ENCODE measurements at regions not wholly inside any gene's neighbourhood (a gene's known extent, or its start where the extent isn't known, plus 50 kb on each side); places are given as distances from the start of the nearest gene placed in this dataset.
"Not testable (repeated sequence)": the region's sequence is repeated elsewhere in the genome, so short reads cannot be mapped to it uniquely, and the experiment has no call there.

- POLR2A ChIA-PET, result no interaction called here
- CTCF ChIA-PET, result no interaction called here
Observed at GRCh38 chr3:139129892-139130291, 85.2 kb upstream of the PRR23C start.

GRCh38 chr3:139130390-139131140 is 85.9 kb upstream of the PRR23C start:
- POLR2A ChIA-PET, result no interaction called here
- CTCF ChIA-PET, result no interaction called here

DNA sequence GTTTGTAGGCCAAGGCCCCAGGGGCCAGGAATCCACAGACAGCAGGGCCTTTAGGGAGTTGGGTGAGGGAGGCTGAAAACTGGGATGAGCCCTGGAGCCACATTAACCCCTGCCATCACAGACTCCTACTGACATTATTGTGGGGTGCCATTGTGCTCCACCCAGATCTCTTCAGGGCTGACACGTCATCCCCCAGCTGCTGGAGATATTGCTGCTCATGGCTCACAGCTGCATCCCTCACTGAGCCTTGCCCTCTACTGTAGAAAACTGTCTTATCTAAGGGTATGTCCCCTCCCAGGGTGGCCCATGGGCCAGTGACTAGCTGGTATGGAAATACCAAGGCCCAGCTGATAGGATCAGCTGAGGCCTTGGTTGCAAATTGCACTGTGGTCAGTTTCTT is 87.3 kb upstream of the PRR23C start:
- POLR2A ChIA-PET, result no interaction called here
- CTCF ChIA-PET, result no interaction called here

- CTCF ChIA-PET, result no interaction called here
- POLR2A ChIA-PET, result no interaction called here
Observed at GRCh38 chr3:139132976-139133375, 88.3 kb upstream of the PRR23C start.

DNA sequence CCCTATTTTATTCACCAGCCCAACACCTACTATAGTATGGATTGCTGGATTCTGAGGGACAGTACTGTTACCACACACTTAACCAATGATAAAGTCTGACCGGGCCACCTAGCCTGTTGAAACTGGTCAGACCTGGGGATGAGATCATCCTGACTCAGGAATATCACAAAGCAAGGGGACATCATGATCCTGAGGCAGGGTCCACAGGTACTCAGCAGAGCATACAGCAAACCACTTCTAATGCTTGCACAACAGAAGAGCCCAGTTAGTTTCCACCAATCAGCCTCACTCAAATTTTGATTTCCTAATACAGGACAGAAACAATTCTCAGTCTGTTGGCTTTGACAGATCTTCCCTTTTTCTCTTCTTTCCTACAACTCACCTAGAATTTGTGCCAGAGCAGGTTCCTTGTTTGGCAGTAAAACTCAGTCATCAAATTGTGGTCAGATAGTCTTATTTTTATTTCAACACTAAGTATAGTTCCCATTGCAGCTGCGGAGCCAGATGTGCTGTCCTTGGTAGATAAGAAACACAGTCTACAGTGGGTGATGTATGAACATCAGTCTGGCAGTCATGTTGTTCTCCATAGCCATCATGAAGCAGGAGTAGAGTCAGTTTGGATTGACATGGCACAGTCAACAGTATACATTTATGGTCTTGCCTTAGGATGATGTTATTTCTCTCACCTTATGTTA is 90.1 kb upstream of the PRR23C start:
- POLR2A ChIA-PET, result no interaction called here

DNA sequence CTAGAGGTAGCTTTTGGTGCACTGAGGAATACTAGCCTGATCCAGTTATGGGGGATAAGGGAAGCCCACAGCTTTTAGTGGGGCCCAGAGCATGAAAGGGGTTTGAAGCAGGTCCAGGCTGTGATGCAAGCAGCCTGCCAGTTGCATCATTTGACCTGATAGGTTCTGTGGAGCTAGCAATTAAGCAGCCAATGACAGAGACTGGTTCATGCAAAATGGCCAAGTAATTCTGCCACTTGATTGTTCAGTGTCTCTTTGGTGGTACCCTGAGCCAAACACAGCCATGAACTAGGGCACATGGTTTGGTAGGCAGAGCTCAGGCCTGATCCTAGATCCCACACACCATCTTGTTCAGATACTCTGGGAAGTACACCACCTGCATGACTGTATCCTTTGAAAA is 91.0 kb upstream of the PRR23C start:
- ChIA-PET CTCF (no interaction called here), POLR2A (no interaction called here)

More for the DNA sequence above, 90.1 kb upstream of the PRR23C start:
- CTCF ChIA-PET, result no interaction called here

GRCh38 chr3:139136469-139137202 is 91.9 kb upstream of the PRR23C start:
- POLR2A ChIA-PET, result no interaction called here
- CTCF ChIA-PET, result no interaction called here

GRCh38 chr3:139140553-139140952 is 95.9 kb upstream of the PRR23C start:
- ChIA-PET POLR2A (no interaction called here), CTCF (no interaction called here)

DNA sequence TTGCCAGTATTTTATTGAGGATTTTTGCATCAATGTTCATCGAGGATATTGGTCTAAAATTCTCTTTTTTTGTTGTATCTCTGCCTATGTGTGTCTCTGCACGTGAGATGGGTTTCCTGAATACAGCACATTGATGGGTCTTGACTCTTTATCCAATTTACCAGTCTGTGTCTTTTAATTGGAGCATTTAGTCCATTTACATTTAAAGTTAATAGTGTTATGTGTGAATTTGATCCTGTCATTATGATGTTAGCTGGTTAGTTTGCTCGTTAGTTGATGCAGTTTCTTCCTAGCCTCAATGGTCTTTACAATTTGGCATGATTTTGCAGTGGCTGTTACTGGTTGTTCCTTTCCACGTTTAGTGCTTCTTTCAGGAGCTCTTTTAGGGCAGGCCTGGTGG is 101.3 kb upstream of the PRR23C start:
- POLR2A ChIA-PET, CTCF ChIA-PET: not testable (repeated sequence)

DNA sequence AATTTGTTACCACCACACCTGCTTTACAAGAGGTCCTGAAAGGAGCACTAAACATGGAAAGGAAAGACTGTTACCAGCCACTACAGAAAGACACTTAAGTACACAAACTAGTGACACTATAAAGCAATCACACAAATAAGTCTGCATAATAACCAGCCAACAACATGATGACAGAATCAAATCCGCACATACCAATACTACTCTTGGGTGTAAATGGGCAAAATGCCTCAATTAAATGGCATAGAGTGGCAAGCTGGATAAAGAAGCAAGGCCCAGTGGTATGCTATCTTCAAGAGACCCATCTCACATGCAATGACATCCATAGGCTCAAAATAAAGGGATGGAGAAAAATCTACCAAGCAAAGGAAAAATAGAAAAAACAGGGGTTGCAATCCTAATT is 106.8 kb upstream of the PRR23C start:
- ChIA-PET CTCF (no interaction called here), POLR2A (no interaction called here)

- POLR2A ChIA-PET, CTCF ChIA-PET: not testable (repeated sequence)
Observed at GRCh38 chr3:139153434-139153833, 108.7 kb upstream of the PRR23C start.

- ChIA-PET POLR2A (no interaction called here), CTCF (no interaction called here)
Observed at GRCh38 chr3:139157161-139157932, 112.7 kb upstream of the PRR23C start.

GRCh38 chr3:139159356-139159755 is 114.7 kb upstream of the PRR23C start:
- ChIA-PET CTCF (no interaction called here), POLR2A (no interaction called here)

GRCh38 chr3:139173372-139174108 is 128.8 kb upstream of the PRR23C start:
- ChIA-PET POLR2A (no interaction called here), CTCF (interaction anchor here (0.6 kb wide), 1 partner anchor 168 kb away, joined by 3 read pairs; no protein-coding TSS in a partner anchor)

- ChIA-PET POLR2A (no interaction called here), CTCF (no interaction called here)
Observed at GRCh38 chr3:139180489-139180888, 135.8 kb upstream of the PRR23C start.

- POLR2A ChIA-PET, result no interaction called here
Observed at GRCh38 chr3:139182143-139182542, 137.5 kb upstream of the PRR23C start.

DNA sequence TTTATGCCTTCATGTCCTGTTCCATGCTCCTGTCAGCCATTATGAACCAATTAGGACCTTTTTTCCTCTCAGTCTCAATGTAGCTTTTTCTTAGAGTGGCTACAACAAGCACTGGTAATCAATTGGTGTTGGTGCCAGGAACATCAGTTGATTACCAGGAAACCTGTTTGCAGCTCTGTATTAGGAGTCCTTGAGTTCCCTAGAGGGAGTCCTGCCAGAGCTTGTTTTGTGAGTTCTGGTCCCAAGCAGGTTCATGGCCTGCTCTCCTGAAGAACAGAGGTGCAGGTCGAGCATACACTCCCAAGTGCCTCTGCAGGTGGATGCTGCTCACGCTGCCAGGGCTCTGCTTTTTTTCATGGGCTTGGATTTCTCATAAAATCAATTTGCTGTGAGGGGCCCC is 137.9 kb upstream of the PRR23C start:
- CTCF ChIA-PET, result no interaction called here
- POLR2A ChIA-PET, result no interaction called here

More at GRCh38 chr3:139182143-139182542, 137.5 kb upstream of the PRR23C start:
- CTCF ChIA-PET, result no interaction called here

GRCh38 chr3:139185527-139185926 is 140.8 kb upstream of the PRR23C start:
- ChIA-PET CTCF (no interaction called here), POLR2A (no interaction called here)

DNA sequence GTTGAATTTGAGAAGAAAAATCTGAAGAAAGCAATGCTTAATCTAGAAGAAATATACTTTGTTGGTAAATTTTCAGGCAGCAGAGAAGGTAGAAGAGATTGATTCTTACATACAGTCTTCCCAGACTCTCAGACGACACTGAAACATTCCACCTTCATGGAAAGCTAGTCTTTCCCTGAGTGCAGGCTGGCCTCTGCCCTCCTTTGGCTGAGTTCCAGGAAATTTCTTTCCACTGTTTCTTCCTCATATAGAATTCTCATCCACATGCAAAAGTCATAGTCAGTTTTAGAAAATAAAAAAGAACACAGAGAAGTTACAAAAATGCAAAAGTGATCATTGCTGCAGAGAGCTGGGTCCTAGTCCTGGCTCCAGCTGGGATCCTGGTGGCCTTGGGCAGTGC is 142.5 kb upstream of the PRR23C start:
- POLR2A ChIA-PET, result no interaction called here
- CTCF ChIA-PET, result no interaction called here

DNA sequence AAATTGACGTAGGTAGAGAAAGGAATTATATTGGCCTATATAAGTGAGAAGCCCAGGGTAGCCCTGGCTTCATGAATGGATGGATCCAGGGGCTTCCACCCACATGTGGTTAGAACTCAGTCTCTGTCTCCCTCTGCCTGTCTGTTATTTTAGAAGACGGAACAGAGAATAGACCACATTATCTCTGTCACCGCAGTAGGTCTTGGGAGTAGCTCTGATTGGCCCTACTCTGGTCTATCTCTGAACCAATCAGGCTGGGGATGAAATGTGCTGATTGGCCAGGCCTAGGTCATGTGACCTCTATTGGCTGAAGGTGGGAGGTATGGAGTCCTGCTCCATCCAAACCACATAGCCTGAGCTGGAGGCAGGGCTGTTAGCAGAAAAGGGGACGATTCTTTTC is 143.0 kb upstream of the PRR23C start:
- POLR2A ChIA-PET, result no interaction called here
- CTCF ChIA-PET, result no interaction called here
